SIG-M5 treated with dmso at 0.1 percent for 504 hours (cell line): ENCODE measurements at regions not wholly inside any gene's neighbourhood (a gene's known extent, or its start where the extent isn't known, plus 50 kb on each side); places are given as distances from the start of the nearest gene placed in this dataset.

Experiments
- DNase-seq: peaks from one replicate; lab custom pipeline; 2025; ENCODE audit not compliant: unreplicated experiment; lab: John Stamatoyannopoulos, UW

- DNase-seq: no peak
Measured at GRCh38 chr5:74138721-74139120, 501.8 kb downstream of the ENC1 start.

- no peak for DNase-seq
Measured at GRCh38 chr5:74136276-74136825, 504.2 kb downstream of the ENC1 start.

GRCh38 chr5:74135033-74135432, 505.5 kb downstream of the ENC1 start:
- DNase-seq: no peak

- no peak for DNase-seq
Measured at GRCh38 chr5:74132485-74132884, 506.5 kb downstream of the ARHGEF28 start.

- DNase-seq: no peak
Measured at GRCh38 chr5:74131250-74131649, 505.3 kb downstream of the ARHGEF28 start.

- DNase-seq: no peak
Measured at GRCh38 chr5:74130155-74130897, 504.3 kb downstream of the ARHGEF28 start.

- no peak for DNase-seq
Measured at GRCh38 chr5:74127381-74128320, 501.7 kb downstream of the ARHGEF28 start.

- DNase-seq: no peak
Measured at GRCh38 chr5:74126294-74126693, 500.3 kb downstream of the ARHGEF28 start.

- no peak for DNase-seq
Measured at GRCh38 chr5:74124826-74125225, 498.8 kb downstream of the ARHGEF28 start.

- DNase-seq: no peak
Measured at GRCh38 chr5:74123929-74124328, 497.9 kb downstream of the ARHGEF28 start.

- DNase-seq: no peak
Measured at GRCh38 chr5:74122979-74123590, 497.1 kb downstream of the ARHGEF28 start.

GRCh38 chr5:74122175-74122574, 496.2 kb downstream of the ARHGEF28 start:
- DNase-seq: no peak

- no peak for DNase-seq
Measured at GRCh38 chr5:74120585-74120984, 494.6 kb downstream of the ARHGEF28 start.

- DNase-seq: no peak
Measured at GRCh38 chr5:74118071-74118470, 492.1 kb downstream of the ARHGEF28 start.

- no peak for DNase-seq
Measured at GRCh38 chr5:74116984-74117383, 491.0 kb downstream of the ARHGEF28 start.

- no peak for DNase-seq
Measured at GRCh38 chr5:74116266-74116665, 490.3 kb downstream of the ARHGEF28 start.

GRCh38 chr5:74113927-74114326, 487.9 kb downstream of the ARHGEF28 start:
- DNase-seq: no peak

GRCh38 chr5:74113196-74113540, 487.2 kb downstream of the ARHGEF28 start:
- DNase-seq: no peak

- DNase-seq: no peak
Measured at GRCh38 chr5:74112372-74113195, 486.6 kb downstream of the ARHGEF28 start.

GRCh38 chr5:74111764-74112163, 485.8 kb downstream of the ARHGEF28 start:
- DNase-seq: no peak

GRCh38 chr5:74109344-74109743, 483.3 kb downstream of the ARHGEF28 start:
- DNase-seq: no peak
